Occipital lobe (tissue), 1 donor: ENCODE measurements at regions not wholly inside any gene's neighbourhood (a gene's known extent, or its start where the extent isn't known, plus 50 kb on each side); places are given as distances from the start of the nearest gene placed in this dataset.
"Not testable (repeated sequence)": the region's sequence is repeated elsewhere in the genome, so short reads cannot be mapped to it uniquely, and the experiment has no call there.

Source experiments
- DNase-seq: peaks from one replicate; lab custom pipeline; 2025; lab: John Stamatoyannopoulos, UW

GRCh38 chr16:48057048-48057447 is 98.7 kb downstream of the ABCC12 start:
- DNase-seq = no peak

GRCh38 chr16:48054881-48055601 is 100.8 kb downstream of the ABCC12 start:
- DNase-seq = peak; percentile 56

GRCh38 chr16:48053418-48053745 is 102.4 kb downstream of the ABCC12 start:
- DNase-seq = no peak

- no peak for DNase-seq
Observed at GRCh38 chr16:48052731-48053417, 102.9 kb downstream of the ABCC12 start.

- DNase-seq = no peak
Observed at GRCh38 chr16:48050871-48051270, 104.9 kb downstream of the ABCC12 start.

GRCh38 chr16:48049847-48050246 is 105.9 kb downstream of the ABCC12 start:
- no peak for DNase-seq

GRCh38 chr16:48047720-48048119 is 108.1 kb downstream of the ABCC12 start:
- DNase-seq = no peak

GRCh38 chr16:48047241-48047640 is 108.6 kb downstream of the ABCC12 start:
- DNase-seq = no peak

GRCh38 chr16:48044117-48044516 is 111.7 kb downstream of the ABCC12 start:
- no peak for DNase-seq

- no peak for DNase-seq
Observed at GRCh38 chr16:48041981-48042421, 113.8 kb downstream of the ABCC12 start.

- DNase-seq = no peak
Observed at GRCh38 chr16:48035142-48035541, 120.7 kb downstream of the ABCC12 start.

GRCh38 chr16:48030926-48031325 is 124.9 kb downstream of the ABCC12 start:
- DNase-seq = no peak

GRCh38 chr16:48029768-48030167 is 126.0 kb downstream of the ABCC12 start:
- DNase-seq = no peak

- no peak for DNase-seq
Observed at GRCh38 chr16:48025359-48025758, 130.4 kb downstream of the ABCC12 start.

- no peak for DNase-seq
Observed at GRCh38 chr16:48024042-48024441, 131.8 kb downstream of the ABCC12 start.

GRCh38 chr16:48022496-48022895 is 133.3 kb downstream of the ABCC12 start:
- DNase-seq = no peak

- DNase-seq = not testable (repeated sequence)
Observed at GRCh38 chr16:48020617-48021016, 135.2 kb downstream of the ABCC12 start.

GRCh38 chr16:48014349-48015135 is 141.3 kb downstream of the ABCC12 start:
- DNase-seq = no peak

GRCh38 chr16:48013491-48013901 is 142.3 kb downstream of the ABCC12 start:
- DNase-seq = no peak

GRCh38 chr16:48011878-48012658 is 143.7 kb downstream of the ABCC12 start:
- no peak for DNase-seq

- no peak for DNase-seq
Observed at GRCh38 chr16:48011466-48011865, 144.3 kb downstream of the ABCC12 start.
